CD4-positive, alpha-beta T cell treated with Interleukin-6 at 100 ng/mL for 8 hours (primary cell): ENCODE measurements at regions not wholly inside any gene's neighbourhood (a gene's known extent, or its start where the extent isn't known, plus 50 kb on each side); places are given as distances from the start of the nearest gene placed in this dataset.

Experiments used
- DNase-seq: peaks from one replicate; pipeline ENCODE4 v3.0.0-alpha.2; 2020; ENCODE audit warnings: mixed read lengths, low spot score

DNA sequence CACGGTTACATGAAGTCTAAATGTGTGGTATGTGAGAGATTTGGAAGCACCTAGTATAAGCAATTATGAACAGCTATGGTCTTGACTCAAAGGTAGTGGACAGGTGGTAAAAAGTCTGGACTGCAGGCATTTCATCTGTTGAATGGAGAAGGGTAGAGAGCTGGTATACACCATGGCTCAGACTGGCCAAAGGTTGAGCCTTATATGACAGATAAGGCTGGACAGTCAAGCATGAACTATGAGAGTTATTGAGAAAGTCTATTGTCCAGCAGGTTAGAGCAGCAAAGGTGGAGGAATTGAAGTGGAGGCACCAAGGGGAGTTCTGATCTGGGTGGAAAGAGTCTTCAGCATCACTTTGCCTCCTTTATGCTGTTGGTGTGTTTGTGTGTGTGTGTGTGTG lies 346.7 kb upstream of the SLC14A2 start:
- DNase-seq, result no peak

DNA sequence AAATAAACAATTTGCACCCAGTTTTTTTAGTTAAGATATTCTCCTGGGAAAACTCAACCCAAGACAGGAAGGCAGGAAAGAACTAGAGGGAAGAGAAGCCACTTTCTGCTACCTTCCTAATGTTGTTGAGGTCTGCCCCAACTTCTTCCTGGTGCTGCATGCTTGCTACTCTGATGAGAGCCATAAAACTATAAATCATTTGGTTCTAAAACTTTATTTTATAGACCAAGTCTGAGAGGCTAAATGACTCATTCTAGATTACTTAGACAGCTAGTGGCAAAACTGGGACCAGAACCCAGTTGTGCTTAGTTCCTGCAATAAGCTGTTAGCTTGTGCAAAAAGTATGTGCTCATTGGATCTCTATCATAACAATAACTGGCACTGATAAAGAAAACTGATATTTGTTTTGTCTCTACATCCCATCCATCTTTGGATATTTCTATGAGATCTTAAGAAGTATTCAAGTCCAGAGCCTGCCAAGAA lies 344.9 kb upstream of the SLC14A2 start:
- no peak for DNase-seq

DNA sequence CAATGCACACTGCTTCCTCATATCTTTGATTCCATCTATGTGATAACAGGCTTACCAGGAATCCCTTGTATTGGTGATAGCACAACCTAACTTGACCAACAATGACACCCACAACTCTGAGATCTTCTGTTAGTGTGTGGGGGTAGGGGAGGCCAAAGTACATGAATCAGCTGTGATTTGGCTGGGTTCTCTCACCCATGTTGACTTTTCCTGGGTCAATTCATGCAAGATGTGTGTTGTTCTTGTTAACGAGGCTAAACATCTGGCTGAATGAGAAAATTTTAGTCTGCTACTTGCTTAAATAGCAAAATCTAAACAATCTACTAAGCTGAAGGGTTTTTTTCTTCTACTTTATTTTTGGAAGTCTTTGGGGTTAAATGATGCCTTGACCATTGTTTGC lies 341.2 kb upstream of the SLC14A2 start:
- no peak for DNase-seq

DNA sequence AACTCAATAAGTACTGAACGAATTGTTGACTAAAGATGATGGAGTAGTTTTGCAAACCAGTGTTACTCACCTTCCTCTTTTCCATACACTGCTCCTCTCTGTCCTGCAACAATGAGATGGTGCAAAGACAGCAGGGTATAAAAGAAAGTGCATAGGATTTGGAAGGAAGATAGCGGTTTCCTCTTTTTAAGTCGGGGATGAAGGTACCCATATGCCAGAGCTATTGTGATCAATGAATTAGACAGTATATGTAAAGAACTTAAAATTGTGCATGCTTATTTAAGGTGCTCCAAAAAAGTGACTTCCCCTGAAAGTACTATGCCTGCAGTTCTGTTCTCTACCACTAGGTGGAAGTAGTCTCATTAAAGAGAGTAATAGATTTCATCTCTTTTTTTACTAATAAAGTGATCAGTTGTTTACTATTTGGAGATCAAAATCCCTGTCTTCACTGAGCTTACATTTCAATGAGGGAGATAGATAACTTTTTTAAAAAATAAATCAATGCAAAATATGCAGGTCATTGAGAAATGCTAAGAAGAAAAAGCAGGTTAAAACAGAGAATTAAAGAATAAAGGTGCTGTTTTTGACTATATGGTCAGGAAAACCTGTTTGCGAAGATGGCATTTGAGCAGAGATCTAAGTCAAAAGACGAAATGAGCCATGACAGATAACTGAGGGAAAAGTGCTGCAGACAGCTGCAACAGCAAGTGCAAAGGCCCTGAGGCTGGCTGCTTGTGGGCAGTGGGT lies 339.7 kb upstream of the SLC14A2 start:
- DNase-seq, result no peak

DNA sequence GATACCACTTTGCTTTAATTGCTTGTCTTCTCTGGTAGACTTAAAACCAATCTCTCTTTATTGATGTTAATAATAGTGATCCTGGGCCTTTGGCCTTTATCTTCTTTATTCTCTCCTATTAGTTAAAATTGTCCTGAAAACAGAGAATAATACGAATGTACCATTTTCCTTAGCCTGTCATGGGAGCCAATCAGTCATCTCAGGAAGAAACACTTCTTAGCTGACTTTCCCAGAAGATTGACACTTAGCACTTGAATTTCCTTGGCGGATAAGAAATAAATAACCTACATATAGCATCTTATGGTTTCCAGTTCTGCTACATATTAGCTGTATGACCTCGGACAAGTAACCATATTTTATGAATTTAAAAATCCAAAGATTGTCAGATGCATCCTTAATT lies 338.4 kb upstream of the SLC14A2 start:
- DNase-seq, result no peak

DNA sequence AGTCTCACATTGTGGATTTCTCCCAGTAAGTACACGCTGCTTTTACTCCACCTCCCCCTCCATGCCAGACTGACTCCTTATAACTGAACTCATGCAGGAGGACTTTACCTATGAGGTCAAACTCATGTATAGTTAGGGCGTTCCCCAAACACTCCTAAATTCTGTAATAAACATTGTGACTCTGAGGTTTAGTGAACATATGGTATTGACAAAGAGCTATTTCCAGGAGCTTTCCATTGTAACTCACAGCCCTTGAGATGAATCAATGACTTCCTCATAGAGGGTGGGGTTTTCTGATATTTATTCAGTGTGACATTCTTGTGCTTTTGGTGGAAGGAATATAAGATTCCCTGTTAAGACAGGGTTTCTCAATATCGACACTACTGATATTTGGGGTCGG lies 337.4 kb upstream of the SLC14A2 start:
- no peak for DNase-seq

DNA sequence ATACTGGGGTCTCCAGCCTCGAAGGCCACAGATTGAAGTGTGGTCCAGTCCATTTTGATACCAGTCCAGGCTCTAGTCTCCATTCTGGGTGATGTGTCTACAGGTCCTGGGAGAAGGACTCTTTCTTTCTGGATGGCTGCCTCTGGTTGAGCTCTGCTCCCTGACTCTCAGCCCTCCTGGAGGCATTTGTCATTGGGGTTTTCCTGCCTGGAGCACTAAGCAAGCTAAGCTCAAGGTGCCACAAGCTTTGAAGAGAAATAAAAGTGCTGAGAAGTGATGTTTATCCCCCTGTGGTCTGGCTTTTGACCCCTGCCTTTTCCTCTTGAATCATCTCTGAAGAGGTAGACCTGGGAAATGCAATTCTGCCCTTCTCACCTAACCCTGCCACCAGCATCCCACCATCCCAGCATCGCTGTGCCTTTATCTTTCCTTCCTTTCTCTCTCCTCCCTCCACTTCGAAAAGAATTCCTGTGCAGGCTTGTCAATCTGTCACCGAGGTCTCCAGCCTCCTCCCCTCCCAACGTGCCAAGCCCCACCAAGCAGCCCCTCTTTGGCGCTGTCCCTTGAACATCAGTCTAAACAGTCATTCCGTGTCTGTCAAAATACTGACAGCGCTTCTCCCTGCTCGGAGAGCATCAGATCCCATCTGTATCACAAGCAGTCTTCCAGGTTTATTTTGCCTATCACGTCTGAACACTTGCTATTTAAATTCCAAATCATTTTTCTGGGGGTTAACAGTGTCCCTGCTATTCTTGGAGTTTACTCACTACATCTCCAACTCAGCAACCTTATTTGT lies 334.6 kb upstream of the SLC14A2 start:
- DNase-seq, result no peak

DNA sequence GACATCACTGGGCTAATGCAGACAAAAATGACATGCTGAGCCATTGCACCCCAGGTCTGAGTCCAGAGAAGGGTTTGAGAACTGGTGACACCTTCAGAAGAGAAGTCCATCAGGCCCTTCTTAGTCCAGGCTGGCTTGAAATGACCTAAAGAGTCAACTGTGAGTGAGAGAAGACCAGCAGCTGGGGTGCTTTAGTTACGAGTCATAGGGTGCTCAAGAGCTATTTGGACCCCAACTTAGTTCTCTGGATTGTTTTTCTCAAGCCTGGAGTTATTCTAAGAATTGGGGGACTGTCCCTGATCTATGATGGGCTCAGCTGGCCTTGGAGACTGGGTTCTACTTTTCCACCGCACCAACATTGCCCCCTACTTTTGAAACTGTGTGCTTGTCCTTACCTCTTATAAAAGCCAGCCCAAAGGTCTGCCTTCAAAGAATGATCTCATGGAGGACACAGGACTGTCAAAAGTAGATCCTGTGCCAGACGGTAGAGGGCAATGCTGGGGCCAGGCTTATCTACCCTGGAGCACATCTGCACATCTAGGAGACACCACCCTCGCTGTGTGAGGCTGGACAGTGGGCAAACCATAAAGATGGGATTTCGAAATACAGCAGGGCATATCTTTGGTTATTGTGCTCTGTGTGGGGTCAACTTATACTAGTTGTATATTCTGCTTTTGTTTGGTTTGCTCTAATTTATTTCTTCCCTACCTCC lies 333.0 kb upstream of the SLC14A2 start:
- no peak for DNase-seq

DNA sequence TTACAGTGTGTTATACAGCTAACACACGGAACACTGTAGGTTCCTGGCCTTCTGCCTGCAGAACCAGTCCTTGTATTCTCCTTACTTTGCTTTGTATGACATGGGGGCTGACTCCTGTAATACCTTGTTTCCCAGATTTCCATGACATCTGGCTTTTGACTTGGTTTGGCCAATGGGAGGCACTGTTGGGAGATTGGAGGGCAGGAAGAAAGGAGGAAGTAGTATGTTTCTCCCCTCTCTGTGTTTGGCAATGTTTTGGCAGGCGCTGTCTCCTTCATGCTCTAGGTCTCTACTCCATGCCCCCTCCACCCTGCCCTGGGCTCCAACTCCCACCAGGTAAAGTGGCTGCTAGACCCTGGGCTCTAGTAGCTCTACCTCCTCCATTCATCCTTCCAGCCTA lies 331.1 kb upstream of the SLC14A2 start:
- no peak for DNase-seq

DNA sequence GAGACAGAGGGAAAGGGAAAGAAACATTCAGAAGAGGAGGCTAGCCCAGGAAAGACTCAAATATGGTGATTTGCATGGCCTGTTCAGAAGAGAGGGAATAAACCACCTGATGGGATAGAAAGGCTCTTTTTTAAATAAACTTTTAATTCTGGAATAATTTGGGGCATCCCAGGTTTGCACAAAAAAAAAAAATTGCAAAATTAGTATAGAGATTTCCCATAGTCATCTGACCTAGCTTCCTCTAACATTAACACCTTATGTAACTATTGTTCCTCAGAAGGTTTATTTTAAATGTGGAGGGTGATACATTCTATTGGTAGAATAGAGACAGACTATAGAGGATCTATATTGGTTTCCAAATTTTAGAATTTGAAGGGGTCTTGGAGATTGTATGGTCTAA lies 330.4 kb upstream of the SLC14A2 start:
- no peak for DNase-seq

DNA sequence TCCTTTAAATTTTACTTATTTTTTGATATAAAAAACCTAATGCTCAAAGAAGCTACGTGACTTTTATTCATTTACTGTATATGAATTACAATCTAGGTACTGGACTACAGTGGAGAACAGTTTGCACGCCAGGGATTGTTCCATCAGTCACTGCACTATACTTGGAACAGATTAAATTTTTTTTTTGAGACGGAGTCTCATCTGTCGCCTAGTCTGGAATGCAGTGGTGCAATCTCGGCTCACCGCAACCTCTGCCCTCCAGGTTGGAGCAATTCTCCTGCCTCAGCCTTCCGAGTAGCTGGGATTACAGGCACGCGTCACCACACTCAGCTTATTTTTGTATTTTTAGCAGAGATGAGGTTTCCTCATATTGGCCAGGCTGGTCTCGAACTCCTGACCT lies 330.0 kb upstream of the SLC14A2 start:
- no peak for DNase-seq

DNA sequence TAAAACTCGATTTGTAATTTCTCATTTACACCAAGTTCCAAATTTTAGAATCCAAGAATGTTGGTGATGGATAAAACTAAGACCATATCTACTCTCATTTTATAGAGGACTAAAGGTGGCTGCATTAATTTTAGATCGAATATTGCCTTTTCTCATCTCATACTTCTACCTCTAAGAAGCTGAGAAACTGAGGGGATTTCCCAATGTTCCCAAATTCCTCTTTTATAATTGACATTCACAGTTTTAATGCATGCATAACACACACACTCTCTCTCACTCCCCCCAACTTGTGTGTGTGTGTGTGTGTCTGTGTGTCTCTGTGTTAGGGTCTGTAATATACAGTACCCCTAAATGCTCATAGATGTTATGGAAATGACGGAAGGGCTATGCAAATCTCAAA lies 328.8 kb upstream of the SLC14A2 start:
- no peak for DNase-seq

DNA sequence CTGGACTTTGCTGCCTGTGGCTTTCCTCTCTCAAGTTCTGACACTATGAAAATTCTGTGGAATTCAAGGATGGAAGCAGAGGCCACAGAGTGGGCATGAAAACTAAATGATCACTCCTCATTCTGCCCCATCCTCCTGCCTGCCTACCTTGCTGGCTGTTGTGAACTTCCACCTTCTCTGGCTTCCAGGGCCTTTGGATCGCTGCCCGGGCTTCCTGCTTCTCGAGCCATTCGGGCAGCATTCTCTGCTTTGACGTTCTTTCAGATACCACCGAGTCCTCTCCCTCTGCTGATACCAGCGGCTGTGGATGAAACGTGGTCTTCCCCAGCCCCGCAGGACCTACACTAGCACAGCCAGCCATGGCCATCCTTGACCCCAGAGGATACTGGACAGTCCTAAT lies 327.7 kb upstream of the SLC14A2 start:
- no peak for DNase-seq

DNA sequence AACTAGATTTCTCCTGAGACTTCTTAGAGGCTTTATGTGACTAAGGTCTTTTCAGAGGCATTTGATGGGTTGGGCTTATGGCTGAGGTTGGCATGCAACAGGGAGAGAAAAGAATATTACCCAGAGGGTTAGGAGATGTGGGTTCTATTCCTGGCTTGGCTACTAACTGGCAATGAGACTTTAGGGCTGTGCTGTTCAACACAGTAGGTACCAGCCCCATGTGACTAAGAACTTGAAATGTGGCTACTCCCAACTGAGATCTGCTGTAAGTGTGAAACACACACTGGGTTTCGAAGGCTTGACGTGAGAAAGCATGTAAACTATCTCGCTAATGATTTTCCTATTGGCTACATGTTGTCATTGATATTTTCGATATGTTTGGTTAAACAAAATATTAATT lies 324.9 kb upstream of the SLC14A2 start:
- no peak for DNase-seq

DNA sequence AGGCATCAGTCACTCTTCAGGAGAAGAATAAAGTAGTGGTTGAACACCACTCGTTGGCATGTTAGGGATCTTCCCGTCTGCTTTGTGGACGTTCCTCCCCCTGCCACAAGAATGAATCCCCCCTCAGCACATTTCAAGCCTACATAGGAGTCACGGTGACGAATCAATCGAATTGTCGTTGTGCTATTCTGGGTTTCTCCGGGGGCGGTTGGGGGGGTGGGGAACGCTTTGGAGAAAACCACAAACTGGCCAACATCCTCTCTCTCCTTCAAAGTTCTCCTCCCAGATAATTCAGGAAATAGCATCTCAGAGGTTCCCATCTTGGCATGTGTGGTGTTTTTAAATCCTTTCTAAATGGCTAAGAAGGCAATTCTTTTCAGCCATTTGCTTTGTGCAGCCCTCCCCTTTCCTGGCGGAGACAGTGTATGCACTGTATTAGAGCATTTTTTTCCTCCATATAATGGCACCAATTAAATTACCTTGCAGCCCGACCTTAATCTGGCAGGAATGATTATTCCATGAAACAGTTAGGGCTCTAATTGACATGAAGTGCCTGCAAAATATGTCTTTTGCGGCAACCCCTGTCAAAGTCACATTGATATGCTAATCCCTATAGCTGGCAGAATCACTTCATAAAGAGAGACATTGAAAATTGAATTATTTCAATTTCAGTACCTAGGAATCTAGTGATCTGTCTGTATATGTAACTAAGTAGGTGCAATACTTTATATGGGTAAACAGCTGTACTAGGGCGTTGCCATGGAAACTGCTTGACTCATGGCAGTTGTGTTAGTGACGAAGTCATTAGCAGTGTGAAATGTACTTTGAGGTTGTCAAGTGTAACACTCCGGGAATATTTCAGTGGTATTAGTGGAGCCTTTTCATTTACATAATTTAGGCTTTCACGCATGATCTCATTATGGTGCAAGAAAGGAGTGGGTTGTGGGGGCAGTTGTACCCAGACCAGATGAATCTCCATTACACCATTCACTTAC lies 323.4 kb upstream of the SLC14A2 start:
- no peak for DNase-seq

DNA sequence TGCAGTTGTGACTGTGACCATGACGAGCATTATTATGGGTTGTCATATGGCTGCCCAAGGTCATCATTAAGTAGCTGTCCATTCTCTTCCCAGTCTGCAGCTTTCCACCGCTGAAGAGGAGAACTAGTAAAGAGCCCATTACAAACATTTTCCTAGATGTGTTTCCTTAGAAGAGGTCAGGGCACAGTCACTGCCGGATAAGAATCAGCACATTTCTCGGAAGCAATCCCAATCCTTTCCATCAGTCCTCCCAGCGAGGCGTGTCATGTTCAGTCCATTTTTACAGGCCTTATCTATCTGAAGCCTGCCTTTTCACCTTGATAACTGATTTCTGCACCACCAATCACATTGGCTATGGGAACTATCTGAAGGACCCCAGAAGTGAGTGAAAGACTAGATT lies 319.9 kb upstream of the SLC14A2 start:
- DNase-seq, result no peak

DNA sequence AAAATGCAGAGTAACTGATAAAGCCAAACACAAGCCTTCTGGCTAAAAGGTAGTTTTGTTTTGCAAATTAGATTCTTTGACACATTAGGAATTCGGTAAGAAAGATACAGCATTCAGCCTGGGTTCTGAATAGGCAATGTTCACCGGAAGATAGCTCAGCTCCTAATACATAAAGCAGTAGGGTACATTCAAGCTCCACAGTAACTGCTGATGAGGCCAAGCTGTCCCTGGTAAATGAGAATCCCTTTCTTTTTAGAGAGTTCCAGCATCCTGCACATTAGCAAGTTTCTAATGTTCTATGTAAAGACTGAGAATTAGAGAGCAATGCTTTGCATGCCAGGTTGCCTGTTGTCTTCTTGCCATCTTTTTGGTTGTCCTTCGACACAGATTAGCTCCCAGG lies 316.3 kb upstream of the SLC14A2 start:
- DNase-seq, result no peak

DNA sequence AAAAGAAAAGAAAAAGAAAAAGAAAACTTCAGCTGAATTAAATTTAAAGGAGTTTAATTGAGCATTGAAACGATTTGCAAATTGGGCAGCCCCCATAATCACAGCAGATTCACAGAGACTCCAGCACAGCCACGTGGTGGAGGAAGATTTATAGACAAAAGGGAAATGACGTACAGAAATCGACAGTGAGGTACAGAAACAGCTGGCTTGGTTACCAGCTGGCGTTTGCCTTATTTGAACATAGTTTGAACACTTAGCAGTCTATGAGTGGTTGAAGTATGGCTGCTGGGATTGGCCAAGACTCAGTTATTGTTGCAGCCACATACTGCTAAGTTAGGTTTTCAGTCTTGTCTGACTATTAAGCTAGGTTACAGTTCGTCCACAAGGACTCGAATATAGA lies 312.2 kb upstream of the SLC14A2 start:
- DNase-seq, result no peak

DNA sequence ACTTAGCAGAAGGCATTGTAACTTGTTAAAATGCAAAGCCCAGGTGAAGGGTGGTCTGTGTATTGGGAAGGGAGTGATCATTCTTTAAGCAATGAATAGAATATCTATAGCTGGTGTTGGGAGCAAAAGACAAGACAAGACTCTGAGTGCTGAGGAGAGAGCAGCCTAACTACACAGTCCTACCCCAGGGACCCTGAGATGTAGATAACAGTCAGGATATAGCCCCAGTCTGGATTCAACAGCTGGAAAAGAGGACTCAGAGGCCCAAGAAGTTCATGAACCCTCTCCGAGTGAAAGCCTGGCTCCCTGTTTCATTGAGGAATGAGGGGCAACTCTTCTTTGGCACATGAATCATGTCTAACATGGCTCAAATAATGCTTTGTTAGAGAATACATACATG lies 310.7 kb upstream of the SLC14A2 start:
- DNase-seq, result no peak

DNA sequence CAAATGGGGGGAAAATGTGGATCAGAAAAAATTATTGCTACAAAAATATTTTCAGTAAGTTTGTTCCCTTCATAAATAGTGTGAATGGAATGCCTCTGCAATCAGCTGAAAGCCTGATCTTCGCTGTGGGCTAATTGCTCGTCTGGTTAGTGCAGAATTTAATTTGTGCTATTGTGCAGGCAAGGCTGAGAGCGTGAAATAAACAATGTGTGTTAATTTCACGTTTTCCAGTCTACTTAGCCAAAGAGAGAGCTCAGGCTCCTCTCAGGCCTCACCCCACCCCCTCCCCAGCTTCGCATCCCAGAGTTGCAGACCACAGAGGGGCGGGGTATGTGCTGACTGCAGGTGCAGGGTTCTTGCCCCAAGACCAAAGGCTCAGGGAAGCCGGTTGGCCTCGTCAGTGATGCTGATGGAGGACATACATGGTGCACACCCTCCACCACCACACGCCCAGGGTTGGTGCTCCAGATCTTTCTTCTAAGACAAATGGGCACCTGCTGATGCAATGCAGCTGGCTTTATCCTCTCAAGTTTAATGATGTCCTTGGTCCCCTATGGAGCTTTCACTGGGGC lies 302.6 kb upstream of the SLC14A2 start:
- DNase-seq, result no peak

DNA sequence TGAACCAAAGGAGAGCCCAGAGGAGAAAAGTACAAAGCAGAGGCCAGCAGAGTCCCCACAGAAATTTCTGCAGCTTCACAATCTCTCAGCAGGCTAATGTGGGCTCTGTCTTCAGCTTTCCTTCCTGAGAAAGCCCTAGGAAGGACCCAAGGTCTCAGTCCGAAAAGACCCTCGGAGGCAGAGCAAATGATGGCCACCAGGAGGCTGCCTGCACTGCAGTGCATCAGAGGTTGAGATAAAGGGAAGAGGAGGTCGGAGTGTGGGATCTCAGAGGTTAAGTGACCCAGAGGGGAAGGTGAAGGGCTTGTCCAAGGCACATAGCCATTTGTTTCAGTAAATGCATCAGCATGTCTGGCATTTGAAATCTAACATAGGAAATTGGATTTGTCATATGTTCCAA lies 299.1 kb upstream of the SLC14A2 start:
- no peak for DNase-seq
